ENCODE measurements at regions not wholly inside any gene's neighbourhood (a gene's known extent, or its start where the extent isn't known, plus 50 kb on each side); places are given as distances from the start of the nearest gene placed in this dataset.

DNA sequence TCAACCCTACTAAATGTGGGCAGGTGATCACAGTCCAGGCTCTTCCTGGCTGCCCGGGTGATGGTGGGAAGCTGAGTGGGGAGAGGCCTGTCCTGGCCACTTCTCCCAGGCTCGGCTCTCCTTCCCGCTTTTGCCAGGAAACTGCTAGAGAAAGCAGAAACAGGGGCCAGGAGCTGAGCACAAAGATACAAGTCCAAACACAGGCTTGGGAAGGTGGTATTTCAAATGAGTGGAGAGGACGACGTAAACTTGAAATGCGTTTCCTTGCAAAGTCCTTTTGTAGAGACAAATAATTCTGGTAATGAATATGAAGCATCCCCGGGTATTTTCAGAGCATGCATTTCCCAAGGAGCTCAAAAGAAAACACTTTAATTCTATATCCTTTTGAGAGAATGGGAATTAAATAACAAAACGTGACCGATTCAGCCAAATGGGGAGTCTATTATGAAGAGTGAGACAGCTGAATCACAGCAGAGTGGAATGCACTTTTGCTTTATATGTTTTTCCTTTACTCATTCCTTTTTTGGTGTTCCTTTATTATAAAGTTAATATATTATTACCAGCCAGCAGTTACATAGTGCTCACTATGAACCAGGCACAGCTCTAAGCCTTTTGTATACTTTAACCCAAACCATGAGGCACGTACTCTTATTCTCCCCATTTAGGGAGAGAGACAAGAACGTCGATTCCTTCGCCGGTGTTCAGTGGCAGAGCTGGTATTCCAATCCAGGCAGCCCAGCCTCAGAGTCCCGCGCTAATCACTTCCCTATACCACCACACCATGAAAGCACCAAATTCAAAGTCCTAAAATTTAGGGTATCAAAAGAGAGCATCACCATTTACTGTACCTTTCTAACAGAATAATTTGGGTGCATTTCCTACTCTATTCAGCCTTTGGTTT lies 218.2 kb upstream of the KLF14 start:
- Histone ChIP-seq H3K27me3 (ENCODE audit: control insufficient read depth in 3 of 3, insufficient read depth in 3 of 3, low read length in 2 of 3) (no peaks in the 10 kb centered on the region), H3K9ac (ENCODE audit: insufficient read depth in 1 of 2, low read length in 2 of 2) (no peak overlapping the region), H3K4me1 (ENCODE audit: control insufficient read depth in 5 of 5, insufficient read depth in 5 of 5, low read length in 5 of 5) (peaks cover 0 to 8% (median 0%) of the 10 kb centered on the region in 5 donors), H3K27ac (ENCODE audit: low read depth in 1 of 2, low read length in 1 of 2) (no peak overlapping the region), H3K4me3 (no peak overlapping the region), H3K36me3 (ENCODE audit: control insufficient read depth in 4 of 4, insufficient read depth in 4 of 4, low read length in 4 of 4) (peaks cover 0 to 10% (median 2%) of the 10 kb centered on the region in 4 donors), H3K9me3 (ENCODE audit: control insufficient read depth in 4 of 4, insufficient read depth in 3 of 4, low read length in 3 of 4) (no peaks in the 10 kb centered on the region)
- ATAC-seq (ENCODE audit: insufficient read depth, low FRiP score) (no peak), DNase-seq (no peak)
- TF ChIP-seq, protein P1, sequence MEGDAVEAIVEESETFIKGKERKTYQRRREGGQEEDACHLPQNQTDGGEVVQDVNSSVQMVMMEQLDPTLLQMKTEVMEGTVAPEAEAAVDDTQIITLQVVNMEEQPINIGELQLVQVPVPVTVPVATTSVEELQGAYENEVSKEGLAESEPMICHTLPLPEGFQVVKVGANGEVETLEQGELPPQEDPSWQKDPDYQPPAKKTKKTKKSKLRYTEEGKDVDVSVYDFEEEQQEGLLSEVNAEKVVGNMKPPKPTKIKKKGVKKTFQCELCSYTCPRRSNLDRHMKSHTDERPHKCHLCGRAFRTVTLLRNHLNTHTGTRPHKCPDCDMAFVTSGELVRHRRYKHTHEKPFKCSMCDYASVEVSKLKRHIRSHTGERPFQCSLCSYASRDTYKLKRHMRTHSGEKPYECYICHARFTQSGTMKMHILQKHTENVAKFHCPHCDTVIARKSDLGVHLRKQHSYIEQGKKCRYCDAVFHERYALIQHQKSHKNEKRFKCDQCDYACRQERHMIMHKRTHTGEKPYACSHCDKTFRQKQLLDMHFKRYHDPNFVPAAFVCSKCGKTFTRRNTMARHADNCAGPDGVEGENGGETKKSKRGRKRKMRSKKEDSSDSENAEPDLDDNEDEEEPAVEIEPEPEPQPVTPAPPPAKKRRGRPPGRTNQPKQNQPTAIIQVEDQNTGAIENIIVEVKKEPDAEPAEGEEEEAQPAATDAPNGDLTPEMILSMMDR (IDR thresholded peaks at IDR 0.05; ENCODE audit: control extremely low read depth, extremely low read depth), result no peak
- 88 to 93% methylated on average over 16 of the region's 16 CpGs for WGBS, 2 donors

DNA sequence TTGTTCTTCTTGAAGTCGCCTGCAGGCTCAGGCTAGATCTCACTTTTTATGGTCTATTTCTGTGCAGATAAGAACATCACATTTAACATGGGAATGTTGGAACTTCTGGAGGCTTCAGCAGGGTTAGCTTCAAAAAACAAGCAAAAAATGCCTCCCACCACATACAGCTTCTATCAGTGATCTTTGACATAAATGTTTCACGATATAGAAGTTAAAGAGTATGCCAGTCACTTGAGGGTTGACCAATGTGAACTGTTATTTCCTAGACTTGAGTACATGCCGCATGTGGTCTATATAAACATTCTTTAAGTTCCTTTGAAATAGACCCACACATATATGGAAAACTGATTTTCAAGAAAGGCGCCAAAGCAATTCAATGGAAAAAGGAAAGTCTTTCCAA lies 219.2 kb upstream of the KLF14 start:
- H3K9me3 ChIP-seq (ENCODE audit: control insufficient read depth in 4 of 4, insufficient read depth in 3 of 4, low read length in 3 of 4), result no peaks in the 10 kb centered on the region
- no peak overlapping the region for H3K9ac ChIP-seq (ENCODE audit: insufficient read depth in 1 of 2, low read length in 2 of 2)
- peaks cover 0 to 10% (median 2%) of the 10 kb centered on the region in 4 donors for H3K36me3 ChIP-seq (ENCODE audit: control insufficient read depth in 4 of 4, insufficient read depth in 4 of 4, low read length in 4 of 4)
- no peaks in the 10 kb centered on the region for H3K27me3 ChIP-seq (ENCODE audit: control insufficient read depth in 3 of 3, insufficient read depth in 3 of 3, low read length in 2 of 3)
- ATAC-seq (ENCODE audit: insufficient read depth, low FRiP score) (no peak), DNase-seq (no peak)
- no peak overlapping the region for H3K4me3 ChIP-seq
- peaks cover 0 to 5% (median 0%) of the 10 kb centered on the region in 5 donors for H3K4me1 ChIP-seq (ENCODE audit: control insufficient read depth in 5 of 5, insufficient read depth in 5 of 5, low read length in 5 of 5)
- TF ChIP-seq, protein P1 (IDR thresholded peaks at IDR 0.05; ENCODE audit: control extremely low read depth, extremely low read depth), result no peak
- WGBS, 2 donors, result 85 to 90% methylated on average over 4 of the region's 4 CpGs
- H3K27ac ChIP-seq (ENCODE audit: low read depth in 1 of 2, low read length in 1 of 2), result no peak overlapping the region

DNA sequence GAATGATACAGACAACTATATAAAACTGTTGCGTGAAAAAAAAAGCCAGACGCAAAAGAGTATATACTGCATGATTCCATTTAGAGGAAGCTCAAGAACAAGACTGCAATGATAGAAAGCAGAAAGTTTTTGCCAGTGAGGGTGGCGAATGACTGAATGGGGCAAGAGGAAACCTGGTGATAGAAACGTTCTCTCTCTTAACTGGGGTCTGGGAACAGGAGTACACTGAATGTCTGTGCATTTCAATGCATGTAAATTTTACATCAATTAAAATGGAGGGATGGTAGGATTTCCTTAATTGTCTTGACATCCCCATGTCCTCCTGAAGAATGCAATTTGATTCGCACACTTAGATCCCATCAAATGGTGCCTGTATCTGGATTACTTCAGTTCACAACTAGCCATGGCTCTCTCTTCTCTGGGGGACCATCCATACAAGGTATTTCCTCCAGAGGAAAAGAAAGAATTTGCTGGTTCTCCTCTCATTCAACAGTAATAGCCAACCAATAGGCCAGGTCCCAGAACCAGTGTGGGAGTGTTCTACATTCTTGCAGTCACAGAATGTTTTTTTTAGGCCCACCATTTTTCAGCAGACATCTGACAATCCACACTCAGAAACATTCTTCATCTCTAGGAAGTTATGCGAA lies 221.0 kb upstream of the KLF14 start:
- H3K9me3 ChIP-seq (ENCODE audit: control insufficient read depth in 4 of 4, insufficient read depth in 3 of 4, low read length in 3 of 4), result no peaks in the 10 kb centered on the region
- H3K27me3 ChIP-seq (ENCODE audit: control insufficient read depth in 3 of 3, insufficient read depth in 3 of 3, low read length in 2 of 3), result no peaks in the 10 kb centered on the region
- no peak overlapping the region for H3K27ac ChIP-seq (ENCODE audit: low read depth in 1 of 2, low read length in 1 of 2)
- peaks cover 0 to 12% (median 0%) of the 10 kb centered on the region in 5 donors for H3K4me1 ChIP-seq (ENCODE audit: control insufficient read depth in 5 of 5, insufficient read depth in 5 of 5, low read length in 5 of 5)
- no peak overlapping the region for H3K9ac ChIP-seq (ENCODE audit: insufficient read depth in 1 of 2, low read length in 2 of 2)
- H3K36me3 ChIP-seq (ENCODE audit: control insufficient read depth in 4 of 4, insufficient read depth in 4 of 4, low read length in 4 of 4), result peaks cover 0 to 9% (median 2%) of the 10 kb centered on the region in 4 donors
- TF ChIP-seq, protein P1 (IDR thresholded peaks at IDR 0.05; ENCODE audit: control extremely low read depth, extremely low read depth), result no peak
- no peak for DNase-seq
- ATAC-seq (ENCODE audit: insufficient read depth, low FRiP score), result no peak
- WGBS, 2 donors, result 87 to 89% methylated on average over 6 of the region's 6 CpGs
- H3K4me3 ChIP-seq, result no peak overlapping the region
